GM18520 (cell line): ENCODE measurements at regions not wholly inside any gene's neighbourhood (a gene's known extent, or its start where the extent isn't known, plus 50 kb on each side); places are given as distances from the start of the nearest gene placed in this dataset.

ENCODE experiments used
- ATAC-seq: cut with Tn5 transposase; IDR thresholded peaks from one replicate; pipeline ENCODE4 v1.9.1; 2021; ENCODE audit not compliant: unreplicated experiment

DNA sequence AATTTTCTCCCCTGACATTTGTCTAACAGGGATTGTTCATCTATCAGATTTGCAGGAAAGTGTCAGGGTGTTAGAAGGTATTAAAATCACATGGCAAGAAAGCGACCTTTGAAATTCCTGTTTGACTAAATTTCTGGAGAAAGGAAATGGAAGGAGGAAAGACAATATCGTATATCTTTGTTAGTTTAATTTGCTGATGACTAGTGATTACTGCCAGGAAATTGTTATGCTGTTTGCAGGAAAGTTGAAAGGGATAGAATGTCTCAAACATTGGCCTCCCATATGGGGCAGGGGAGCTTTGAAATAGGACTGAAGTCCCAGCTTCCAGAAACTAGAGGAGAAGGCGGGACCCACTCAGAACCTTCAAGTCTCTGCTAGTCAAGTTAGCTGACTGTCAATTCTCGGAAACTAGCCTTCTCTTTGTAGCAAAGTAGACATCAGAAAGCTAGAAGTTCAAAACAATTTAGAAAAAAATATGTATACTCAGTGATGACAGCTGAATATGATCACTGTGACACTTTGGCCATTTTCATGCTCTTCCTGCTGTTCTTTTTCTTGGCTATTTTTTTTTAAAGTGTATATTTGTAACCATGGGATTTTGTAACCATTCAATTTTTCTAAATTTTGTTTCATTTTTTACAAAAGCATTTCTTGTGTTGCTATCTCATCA, 53.4 kb upstream of the RALGAPA2 start:
- no peak for ATAC-seq

DNA sequence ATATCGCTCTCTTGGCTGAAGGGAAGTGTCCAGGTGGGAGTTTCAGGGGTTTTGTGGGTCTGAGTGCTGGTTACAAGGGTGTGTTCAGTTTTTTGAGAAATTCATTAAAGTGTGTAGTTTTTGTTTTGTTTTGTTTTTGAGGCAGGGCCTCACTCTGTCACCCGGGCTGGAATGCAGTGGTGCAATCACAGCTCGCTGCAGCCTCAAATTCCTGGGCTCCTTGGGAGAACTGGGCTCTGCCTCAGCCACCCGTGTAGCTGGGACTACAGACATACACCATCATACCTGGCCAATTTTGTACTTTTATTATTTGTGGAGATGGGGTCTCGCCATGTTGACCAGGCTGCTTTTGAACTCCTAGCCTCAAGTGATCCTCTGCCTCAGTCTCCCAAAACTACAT, 51.2 kb upstream of the RALGAPA2 start:
- no peak for ATAC-seq
